SU-DHL-6 (cell line): ENCODE measurements at regions not wholly inside any gene's neighbourhood (a gene's known extent, or its start where the extent isn't known, plus 50 kb on each side); places are given as distances from the start of the nearest gene placed in this dataset.

Experiments
- H2AFZ ChIP-seq: fragments of 200-600 bp; sonication (generic); 2 replicates; pipeline ENCODE4 v1.6.1; 2014; ENCODE audit warnings: low read depth, mild to moderate bottlenecking, moderate library complexity, mixed read lengths, antibody characterized with exemption, low read length; ENCODE audit not compliant: severe bottlenecking
- H3F3A ChIP-seq: fragments of 200-600 bp; shearing (Covaris generic); 2 replicates; pipeline ENCODE4 v1.6.0; 2016; ENCODE audit warnings: antibody characterized with exemption, mild to moderate bottlenecking; ENCODE audit not compliant: insufficient read depth
- H3K27ac ChIP-seq: fragments of 200-600 bp; sonication (generic); 2 replicates; pipeline ENCODE4 v1.5.1; 2016; ENCODE audit warnings: low read depth, mild to moderate bottlenecking, low read length, moderate library complexity, mixed read lengths
- H3K27me3 ChIP-seq: fragments of 200-600 bp; sonication (generic), shearing (Covaris generic); 2 replicates; pipeline ENCODE4 v1.6.0; 2014; ENCODE audit warnings: mild to moderate bottlenecking, low read length
- H3K36me3 ChIP-seq: fragments of 200-600 bp; sonication (generic); 2 replicates; pipeline ENCODE4 v1.6.1; 2014; ENCODE audit warnings: mild to moderate bottlenecking, low read length, mixed read lengths
- H3K4me2 ChIP-seq: fragments of 300-600, 200-600 bp; shearing (Covaris generic), sonication (generic); 2 replicates; pipeline ENCODE4 v1.6.0; 2014; ENCODE audit warnings: low read length, low read depth, mild to moderate bottlenecking; ENCODE audit not compliant: poor library complexity, severe bottlenecking
- H3K4me3 ChIP-seq: fragments of 200-600 bp; sonication (generic); 2 replicates; pipeline ENCODE4 v1.5.1; 2014; ENCODE audit warnings: antibody characterized with exemption, low read length, mild to moderate bottlenecking, mixed read lengths; ENCODE audit not compliant: insufficient read depth, poor library complexity, severe bottlenecking
- H3K79me2 ChIP-seq: fragments of 200-600 bp; sonication (generic); 2 replicates; pipeline ENCODE4 v1.6.1; 2014; ENCODE audit warnings: mild to moderate bottlenecking, low read length, moderate library complexity; ENCODE audit not compliant: insufficient read depth
- H3K9ac ChIP-seq: fragments of 200-600 bp; sonication (generic); 2 replicates; pipeline ENCODE4 v1.7.0; 2014; ENCODE audit warnings: mild to moderate bottlenecking, low read length
- H3K9me2 ChIP-seq: fragments of 200-600 bp; sonication (generic); replicated peaks from 2 replicates; pipeline ENCODE4 v1.6.1; 2014; ENCODE audit warnings: low read length; ENCODE audit not compliant: insufficient read depth
- H3K9me3 ChIP-seq: fragments of 200-600 bp; sonication (generic); 2 replicates; pipeline ENCODE4 v1.6.1; 2014; ENCODE audit warnings: low read length, mixed read lengths; ENCODE audit not compliant: insufficient read depth
- H4K20me1 ChIP-seq: fragments of 200-600 bp; sonication (generic); 2 replicates; pipeline ENCODE4 v1.6.1; 2014; ENCODE audit warnings: low read depth, mild to moderate bottlenecking, antibody characterized with exemption, low read length, moderate library complexity, mixed read lengths
- EZH2phosphoT487 ChIP-seq: fragments of 200-600 bp; sonication (generic), shearing (Covaris generic); conservative IDR thresholded peaks from 2 replicates; pipeline ENCODE4 v1.6.1; 2018; ENCODE audit warnings: mild to moderate bottlenecking, antibody characterized with exemption, low read length, moderate library complexity, mixed read lengths
- TF ChIP-seq, protein P1 (sequence below): fragments of 200-600 bp; sonication (generic); IDR thresholded peaks from one replicate; pipeline ENCODE4 v1.5.1; 2017; ENCODE audit warnings: antibody characterized with exemption, mild to moderate bottlenecking, low read length, moderate library complexity; ENCODE audit not compliant: insufficient read depth, poor library complexity, severe bottlenecking

DNA sequence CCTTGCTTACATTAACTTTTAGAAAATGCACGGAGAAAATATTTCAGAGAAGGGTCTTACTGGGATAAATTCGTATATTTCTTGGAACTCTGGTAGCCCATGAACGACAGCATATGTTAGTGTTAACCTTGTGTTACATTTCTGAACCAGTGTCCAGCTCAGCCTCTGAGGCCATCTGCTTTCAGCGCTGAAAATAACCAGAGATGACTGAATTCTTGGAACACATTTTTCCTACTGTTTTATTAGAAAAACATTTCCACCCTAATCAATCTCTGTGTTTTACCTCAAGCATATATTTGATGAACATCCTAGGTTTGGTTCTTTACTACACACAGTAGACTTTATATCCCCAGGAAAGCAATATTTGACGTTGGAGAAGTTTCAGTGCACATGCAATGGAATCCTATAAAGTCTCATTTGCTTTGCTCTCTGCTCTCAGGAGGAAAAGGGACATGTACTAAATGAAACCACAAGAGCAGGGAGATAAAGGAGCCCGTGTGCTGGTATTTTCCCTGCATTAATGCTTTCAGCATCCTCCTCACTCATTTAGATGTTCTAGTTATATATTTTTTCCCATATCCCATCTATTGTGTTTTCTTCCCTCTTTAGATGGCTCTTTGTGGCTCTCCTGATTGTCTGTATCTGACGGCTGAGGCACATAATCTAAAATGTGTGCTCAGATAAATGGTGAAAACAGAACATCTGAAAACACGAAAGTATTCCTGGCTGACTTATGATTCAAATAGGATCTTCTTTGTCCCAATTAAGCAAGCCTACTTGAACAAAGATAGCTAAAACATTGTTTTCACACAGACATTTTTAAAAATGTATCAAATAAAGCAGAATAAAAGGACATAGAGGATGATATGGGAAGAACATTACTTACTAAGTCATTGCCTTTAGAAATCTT lies 151.7 kb upstream of the KCNMB2 start:
- H3K9ac ChIP-seq = no peak overlapping the region
- no peaks in the 10 kb centered on the region for H3K27me3 ChIP-seq
- H4K20me1 ChIP-seq = no peaks in the 10 kb centered on the region
- no peaks in the 10 kb centered on the region for H3K79me2 ChIP-seq
- no peaks in the 10 kb centered on the region for H3K36me3 ChIP-seq
- H3K4me2 ChIP-seq = no peak overlapping the region
- no peak overlapping the region for H3K4me3 ChIP-seq
- no peak overlapping the region for H2AFZ ChIP-seq
- H3K9me3 ChIP-seq = no peaks in the 10 kb centered on the region
- no peaks in the 10 kb centered on the region for H3K9me2 ChIP-seq
- H3F3A ChIP-seq = no peaks in the 10 kb centered on the region
- no peak for TF ChIP-seq EZH2phosphoT487
- TF ChIP-seq, protein P1, sequence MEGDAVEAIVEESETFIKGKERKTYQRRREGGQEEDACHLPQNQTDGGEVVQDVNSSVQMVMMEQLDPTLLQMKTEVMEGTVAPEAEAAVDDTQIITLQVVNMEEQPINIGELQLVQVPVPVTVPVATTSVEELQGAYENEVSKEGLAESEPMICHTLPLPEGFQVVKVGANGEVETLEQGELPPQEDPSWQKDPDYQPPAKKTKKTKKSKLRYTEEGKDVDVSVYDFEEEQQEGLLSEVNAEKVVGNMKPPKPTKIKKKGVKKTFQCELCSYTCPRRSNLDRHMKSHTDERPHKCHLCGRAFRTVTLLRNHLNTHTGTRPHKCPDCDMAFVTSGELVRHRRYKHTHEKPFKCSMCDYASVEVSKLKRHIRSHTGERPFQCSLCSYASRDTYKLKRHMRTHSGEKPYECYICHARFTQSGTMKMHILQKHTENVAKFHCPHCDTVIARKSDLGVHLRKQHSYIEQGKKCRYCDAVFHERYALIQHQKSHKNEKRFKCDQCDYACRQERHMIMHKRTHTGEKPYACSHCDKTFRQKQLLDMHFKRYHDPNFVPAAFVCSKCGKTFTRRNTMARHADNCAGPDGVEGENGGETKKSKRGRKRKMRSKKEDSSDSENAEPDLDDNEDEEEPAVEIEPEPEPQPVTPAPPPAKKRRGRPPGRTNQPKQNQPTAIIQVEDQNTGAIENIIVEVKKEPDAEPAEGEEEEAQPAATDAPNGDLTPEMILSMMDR = no peak
- no peak overlapping the region for H3K27ac ChIP-seq

DNA sequence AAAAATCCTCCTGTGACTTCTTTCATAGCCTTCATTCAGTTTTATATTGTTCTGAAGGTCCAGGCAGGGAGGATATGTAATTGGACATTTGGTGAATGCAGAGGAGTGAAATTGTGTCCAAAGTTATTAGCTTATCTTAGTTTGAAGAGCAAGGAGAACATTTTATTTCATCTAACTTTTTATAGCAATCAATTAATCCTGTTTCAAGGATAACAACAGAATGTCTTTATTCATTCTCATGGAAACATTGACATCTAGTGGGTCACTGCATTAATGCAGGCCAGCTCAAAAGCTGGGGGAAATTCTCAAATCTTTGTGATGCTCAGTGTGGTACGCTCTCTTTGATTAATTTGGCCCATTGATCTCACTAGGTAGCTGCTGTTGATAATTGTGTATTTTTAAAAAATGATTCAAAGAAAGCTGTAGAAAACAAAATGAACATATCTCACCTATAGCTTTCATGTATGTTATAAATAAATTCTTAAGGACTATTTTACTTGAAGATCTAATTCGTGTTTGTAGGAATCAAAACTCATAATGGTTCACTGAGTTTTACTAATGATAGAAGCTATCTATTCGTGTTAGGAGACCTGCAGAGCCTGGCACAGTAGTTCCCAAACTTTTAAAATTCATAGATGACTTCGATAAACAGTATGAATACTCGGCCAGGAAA lies 150.8 kb upstream of the KCNMB2 start:
- no peak overlapping the region for H3K4me2 ChIP-seq
- TF ChIP-seq, protein P1 = peak; percentile 64
- TF ChIP-seq EZH2phosphoT487 = no peak
- no peaks in the 10 kb centered on the region for H3K27me3 ChIP-seq
- H3K9ac ChIP-seq = no peak overlapping the region
- H3K9me2 ChIP-seq = no peaks in the 10 kb centered on the region
- H3K79me2 ChIP-seq = no peaks in the 10 kb centered on the region
- H4K20me1 ChIP-seq = no peaks in the 10 kb centered on the region
- H3K27ac ChIP-seq = no peak overlapping the region
- no peak overlapping the region for H3K4me3 ChIP-seq
- H3K9me3 ChIP-seq = no peaks in the 10 kb centered on the region
- no peak overlapping the region for H2AFZ ChIP-seq
- no peaks in the 10 kb centered on the region for H3K36me3 ChIP-seq
- H3F3A ChIP-seq = no peaks in the 10 kb centered on the region

DNA sequence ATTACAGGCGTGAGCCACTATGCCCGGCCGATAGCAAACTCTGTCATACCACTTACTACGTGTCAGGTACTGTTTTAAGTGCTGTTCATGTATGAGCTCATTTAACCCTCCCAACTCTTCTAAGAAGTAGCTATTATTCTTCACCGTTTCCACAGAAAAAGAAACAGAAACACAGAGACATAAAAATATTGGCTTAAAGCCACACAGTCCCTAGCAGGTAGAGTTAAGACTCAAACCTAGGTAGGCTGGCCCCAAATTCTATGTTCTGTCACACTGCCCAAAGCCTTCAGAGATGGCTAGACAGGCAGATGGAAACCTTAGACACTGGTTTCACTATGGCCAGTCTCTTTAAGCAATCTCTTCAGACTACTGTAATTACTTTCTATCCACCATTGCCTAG lies 149.8 kb upstream of the KCNMB2 start:
- TF ChIP-seq, protein P1 = no peak
- Histone ChIP-seq H3K4me2 (no peak overlapping the region), H3K36me3 (no peaks in the 10 kb centered on the region), H3K27me3 (no peaks in the 10 kb centered on the region), H3K9me2 (no peaks in the 10 kb centered on the region), H3K4me3 (no peak overlapping the region), H2AFZ (no peak overlapping the region), H3F3A (no peaks in the 10 kb centered on the region), H3K79me2 (no peaks in the 10 kb centered on the region), H4K20me1 (no peaks in the 10 kb centered on the region), H3K9ac (no peak overlapping the region), H3K9me3 (no peaks in the 10 kb centered on the region), H3K27ac (no peak overlapping the region)
